ENCODE measurements at regions not wholly inside any gene's neighbourhood (a gene's known extent, or its start where the extent isn't known, plus 50 kb on each side); places are given as distances from the start of the nearest gene placed in this dataset.

DNA sequence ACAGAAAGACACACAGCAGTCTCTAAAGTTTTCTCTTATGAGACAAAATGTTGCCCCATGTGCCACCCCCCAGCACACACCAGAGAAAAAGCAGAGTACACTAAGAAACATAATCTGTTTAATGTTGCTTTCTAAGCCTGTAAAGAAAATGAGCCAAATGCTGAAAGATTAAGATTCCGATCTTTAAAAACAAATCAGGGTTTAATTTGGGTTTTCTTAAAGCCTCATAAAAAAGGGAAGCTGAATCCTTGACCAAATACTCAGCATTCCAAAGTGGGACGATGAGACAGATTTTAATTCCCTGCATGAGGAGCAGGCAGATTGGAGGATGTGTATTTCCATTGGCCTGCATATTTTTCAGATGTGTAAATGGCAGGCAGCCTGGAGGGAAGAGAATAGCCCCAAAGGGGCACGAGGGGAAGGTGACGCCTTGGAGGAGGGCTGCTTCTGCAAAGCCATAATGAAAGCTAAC lies 118.4 kb downstream of the COPRS start:
- H3K36me3 Mint-ChIP-seq (ENCODE audit: insufficient read depth, unreplicated experiment): no peaks in the 10 kb centered on the region
- no peak overlapping the region for H3K27ac Mint-ChIP-seq (ENCODE audit: unreplicated experiment)
- TF ChIP-seq, protein P1, sequence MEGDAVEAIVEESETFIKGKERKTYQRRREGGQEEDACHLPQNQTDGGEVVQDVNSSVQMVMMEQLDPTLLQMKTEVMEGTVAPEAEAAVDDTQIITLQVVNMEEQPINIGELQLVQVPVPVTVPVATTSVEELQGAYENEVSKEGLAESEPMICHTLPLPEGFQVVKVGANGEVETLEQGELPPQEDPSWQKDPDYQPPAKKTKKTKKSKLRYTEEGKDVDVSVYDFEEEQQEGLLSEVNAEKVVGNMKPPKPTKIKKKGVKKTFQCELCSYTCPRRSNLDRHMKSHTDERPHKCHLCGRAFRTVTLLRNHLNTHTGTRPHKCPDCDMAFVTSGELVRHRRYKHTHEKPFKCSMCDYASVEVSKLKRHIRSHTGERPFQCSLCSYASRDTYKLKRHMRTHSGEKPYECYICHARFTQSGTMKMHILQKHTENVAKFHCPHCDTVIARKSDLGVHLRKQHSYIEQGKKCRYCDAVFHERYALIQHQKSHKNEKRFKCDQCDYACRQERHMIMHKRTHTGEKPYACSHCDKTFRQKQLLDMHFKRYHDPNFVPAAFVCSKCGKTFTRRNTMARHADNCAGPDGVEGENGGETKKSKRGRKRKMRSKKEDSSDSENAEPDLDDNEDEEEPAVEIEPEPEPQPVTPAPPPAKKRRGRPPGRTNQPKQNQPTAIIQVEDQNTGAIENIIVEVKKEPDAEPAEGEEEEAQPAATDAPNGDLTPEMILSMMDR (IDR thresholded peaks at IDR 0.05; ENCODE audit: unreplicated experiment): no peak
- H3K4me1 Mint-ChIP-seq (ENCODE audit: low read depth, unreplicated experiment): no peaks in the 10 kb centered on the region
- intact Hi-C loops (cut with micrococcal nuclease; ENCODE audit: unreplicated experiment): no loop called here
- CTCF ChIA-PET: no interaction called here
- peaks cover 27% of the 10 kb centered on the region for H3K27me3 Mint-ChIP-seq (ENCODE audit: unreplicated experiment)
- H3K9me3 Mint-ChIP-seq (ENCODE audit: low read depth, unreplicated experiment): no peaks in the 10 kb centered on the region
- no TSS peak for BruUV-seq (replicated peaks)
- DNase-seq: no peak
- H3K4me3 Mint-ChIP-seq (ENCODE audit: low read depth, unreplicated experiment): no peak overlapping the region

DNA sequence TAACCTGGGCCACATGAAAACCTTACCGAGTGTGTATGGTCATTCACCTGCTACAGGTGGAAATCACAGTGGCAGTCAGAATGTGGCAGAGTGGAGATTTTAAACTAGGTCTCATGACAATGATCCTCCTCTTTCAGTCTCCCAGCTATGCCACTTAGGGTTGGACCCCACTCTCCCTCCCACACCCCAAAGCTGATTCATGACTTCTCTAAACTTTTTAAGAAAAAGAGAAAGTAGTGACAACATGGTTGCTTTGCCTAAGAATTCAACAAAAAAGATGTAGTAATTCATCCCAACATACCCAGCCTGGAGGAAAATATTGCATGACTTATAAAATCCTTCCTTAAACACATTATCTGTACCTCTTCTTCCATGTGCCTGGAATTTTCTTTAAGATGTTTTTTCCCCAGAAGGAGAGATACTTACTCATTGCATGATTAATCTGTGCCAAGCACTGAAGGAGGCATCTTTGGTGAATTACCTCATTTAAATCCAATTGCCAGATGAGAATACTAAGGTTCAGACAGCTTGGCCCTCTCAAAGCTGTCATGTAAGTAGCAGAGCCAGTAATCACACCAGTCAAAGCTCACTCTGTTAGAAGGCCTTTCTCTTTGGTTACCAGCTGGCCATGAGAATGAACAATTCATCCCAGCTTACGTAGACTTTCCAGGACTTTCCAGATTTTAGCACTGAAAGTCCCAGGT lies 119.9 kb downstream of the COPRS start:
- H3K9me3 Mint-ChIP-seq (ENCODE audit: low read depth, unreplicated experiment): no peaks in the 10 kb centered on the region
- no peak for DNase-seq
- CTCF ChIA-PET: no interaction called here
- no peaks in the 10 kb centered on the region for H3K36me3 Mint-ChIP-seq (ENCODE audit: insufficient read depth, unreplicated experiment)
- TF ChIP-seq, protein P1 (IDR thresholded peaks at IDR 0.05; ENCODE audit: unreplicated experiment): no peak
- BruUV-seq (replicated peaks): no TSS peak
- intact Hi-C loops (cut with micrococcal nuclease; ENCODE audit: unreplicated experiment): no loop called here
- H3K27ac Mint-ChIP-seq (ENCODE audit: unreplicated experiment): no peak overlapping the region
- no peaks in the 10 kb centered on the region for H3K4me1 Mint-ChIP-seq (ENCODE audit: low read depth, unreplicated experiment)
- peaks cover 27% of the 10 kb centered on the region for H3K27me3 Mint-ChIP-seq (ENCODE audit: unreplicated experiment)
- no peak overlapping the region for H3K4me3 Mint-ChIP-seq (ENCODE audit: low read depth, unreplicated experiment)

DNA sequence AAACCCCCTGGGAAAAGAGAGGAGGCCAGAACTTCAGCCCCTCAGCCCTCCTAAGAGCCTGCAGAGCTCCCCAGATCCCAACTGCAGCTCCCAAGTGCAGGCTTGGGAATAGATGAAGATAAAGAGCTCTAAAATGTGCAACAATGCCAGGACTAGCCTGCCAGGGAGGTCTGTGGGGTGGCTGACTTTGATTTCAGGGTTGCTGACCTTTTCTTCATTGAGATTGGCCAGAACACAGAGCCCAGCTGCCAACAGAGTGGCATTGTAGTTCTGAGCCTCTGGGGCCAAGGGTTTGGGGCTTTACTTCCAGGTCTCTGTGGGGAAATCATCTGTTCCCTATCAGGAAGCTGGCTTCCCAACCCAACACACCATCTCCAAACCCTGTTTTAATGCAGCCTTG lies 120.6 kb downstream of the COPRS start:
- Mint-ChIP-seq H3K27ac (ENCODE audit: unreplicated experiment) (no peak overlapping the region), H3K9me3 (ENCODE audit: low read depth, unreplicated experiment) (no peaks in the 10 kb centered on the region), H3K4me3 (ENCODE audit: low read depth, unreplicated experiment) (no peak overlapping the region), H3K27me3 (ENCODE audit: unreplicated experiment) (peaks cover 23% of the 10 kb centered on the region), H3K36me3 (ENCODE audit: insufficient read depth, unreplicated experiment) (no peaks in the 10 kb centered on the region), H3K4me1 (ENCODE audit: low read depth, unreplicated experiment) (no peaks in the 10 kb centered on the region)
- TF ChIP-seq, protein P1 (IDR thresholded peaks at IDR 0.05; ENCODE audit: unreplicated experiment): no peak
- intact Hi-C loops (cut with micrococcal nuclease; ENCODE audit: unreplicated experiment): no loop called here
- DNase-seq: no peak
- BruUV-seq (replicated peaks): no TSS peak
- CTCF ChIA-PET: no interaction called here

DNA sequence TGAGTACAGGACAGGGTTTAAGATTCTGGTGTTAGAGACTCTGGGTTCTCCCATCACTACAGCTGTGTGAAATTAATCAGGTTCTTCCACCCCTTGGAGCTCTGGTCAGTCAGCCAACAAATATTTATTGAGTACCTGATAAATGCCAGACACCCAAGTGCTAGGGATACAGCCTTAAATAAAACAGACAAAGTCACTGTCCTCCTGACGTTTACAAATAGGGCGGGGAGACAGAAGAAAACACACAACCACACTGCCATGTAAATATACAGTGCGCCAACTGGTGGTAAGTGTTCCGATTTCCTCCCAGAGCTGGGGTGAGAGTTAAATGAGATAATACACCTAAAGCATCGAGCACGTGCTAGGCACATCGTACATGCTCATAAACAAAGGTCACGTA lies 121.0 kb downstream of the COPRS start:
- no peaks in the 10 kb centered on the region for H3K4me1 Mint-ChIP-seq (ENCODE audit: low read depth, unreplicated experiment)
- TF ChIP-seq, protein P1 (IDR thresholded peaks at IDR 0.05; ENCODE audit: unreplicated experiment): no peak
- H3K4me3 Mint-ChIP-seq (ENCODE audit: low read depth, unreplicated experiment): no peak overlapping the region
- no peak for DNase-seq
- no peaks in the 10 kb centered on the region for H3K9me3 Mint-ChIP-seq (ENCODE audit: low read depth, unreplicated experiment)
- no TSS peak for BruUV-seq (replicated peaks)
- intact Hi-C loops (cut with micrococcal nuclease; ENCODE audit: unreplicated experiment): no loop called here
- CTCF ChIA-PET: no interaction called here
- peaks cover 18% of the 10 kb centered on the region for H3K27me3 Mint-ChIP-seq (ENCODE audit: unreplicated experiment)
- H3K36me3 Mint-ChIP-seq (ENCODE audit: insufficient read depth, unreplicated experiment): no peaks in the 10 kb centered on the region
- no peak overlapping the region for H3K27ac Mint-ChIP-seq (ENCODE audit: unreplicated experiment)
